GM19043 (cell line): ENCODE measurements at regions not wholly inside any gene's neighbourhood (a gene's known extent, or its start where the extent isn't known, plus 50 kb on each side); places are given as distances from the start of the nearest gene placed in this dataset.

Source experiments
- ATAC-seq: cut with Tn5 transposase; IDR thresholded peaks from one replicate; pipeline ENCODE4 v1.9.1; 2021; ENCODE audit warnings: low read depth; ENCODE audit not compliant: unreplicated experiment

DNA sequence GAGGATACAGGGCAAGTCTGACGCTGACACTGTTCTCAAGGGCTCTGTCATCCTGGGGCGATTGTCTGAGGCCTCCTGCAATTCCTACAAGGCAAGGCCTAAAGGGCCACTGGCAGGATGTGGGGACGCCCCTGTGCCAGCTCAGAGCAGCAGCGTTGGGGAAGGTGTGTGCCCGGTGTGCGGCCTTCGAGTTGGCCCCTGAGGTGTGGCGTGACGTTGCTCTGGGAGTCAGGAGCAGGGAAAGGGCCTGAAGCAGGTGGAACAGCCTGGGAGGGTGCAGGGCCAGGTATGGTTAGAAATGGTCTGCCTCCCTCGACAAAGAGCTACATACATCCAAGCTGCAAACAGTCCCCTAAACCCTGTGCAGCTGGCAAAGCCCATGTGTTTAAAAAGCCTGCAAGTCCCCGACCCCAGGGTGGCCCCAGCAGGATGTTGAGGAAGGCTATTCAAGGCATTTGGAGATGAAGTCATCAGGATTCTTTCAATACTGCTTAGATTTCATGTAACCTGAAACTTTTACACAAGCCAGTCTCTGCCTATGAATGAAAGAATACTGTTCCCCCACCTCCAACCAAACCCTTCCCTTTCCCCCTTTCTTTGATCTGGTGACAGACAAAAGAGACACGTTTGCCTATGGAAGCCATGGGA, 142.5 kb upstream of the TNS3 start:
- no peak for ATAC-seq

GRCh38 chr7:47722126-47722525, 140.2 kb upstream of the TNS3 start:
- no peak for ATAC-seq

DNA sequence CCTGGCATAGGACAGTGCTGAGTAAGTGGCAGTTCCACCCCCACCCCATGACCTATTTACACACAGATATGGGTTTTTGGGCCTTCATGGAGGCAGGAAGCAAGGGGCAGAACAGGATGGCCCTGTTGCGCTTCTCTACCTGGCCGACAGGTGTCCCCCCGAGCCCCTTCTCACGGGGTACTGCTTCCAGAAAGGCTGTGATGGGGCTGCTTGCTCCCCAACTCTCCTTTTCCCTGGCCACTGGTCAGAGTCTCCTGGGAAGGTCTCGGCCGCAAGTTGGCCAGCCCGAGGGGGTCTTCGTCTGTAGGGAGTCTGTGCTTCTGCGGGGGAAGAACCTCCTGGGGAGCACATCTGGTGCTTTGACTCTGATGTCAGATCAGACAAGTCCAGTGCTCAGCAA, 139.8 kb upstream of the TNS3 start:
- no peak for ATAC-seq

DNA sequence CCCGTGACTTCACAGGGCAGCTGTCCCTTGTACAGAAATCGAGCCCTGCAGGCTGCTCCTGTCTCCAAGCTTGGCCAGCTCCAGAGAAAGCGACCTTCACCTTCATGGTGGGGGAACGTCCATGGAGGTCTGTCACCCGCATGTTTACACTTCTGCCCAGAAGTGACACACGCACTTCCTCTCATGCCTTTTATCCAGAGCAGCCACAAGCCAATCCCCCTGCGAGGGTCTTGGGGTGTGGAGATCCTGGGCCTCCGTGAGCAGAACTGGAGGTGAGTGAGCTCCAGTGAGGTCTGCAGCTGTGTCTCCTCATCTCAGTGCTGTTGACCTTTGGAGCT, 139.0 kb upstream of the TNS3 start:
- no peak for ATAC-seq

- ATAC-seq, result peak; percentile 80
Observed at GRCh38 chr7:47720141-47720906, 138.4 kb upstream of the TNS3 start.

DNA sequence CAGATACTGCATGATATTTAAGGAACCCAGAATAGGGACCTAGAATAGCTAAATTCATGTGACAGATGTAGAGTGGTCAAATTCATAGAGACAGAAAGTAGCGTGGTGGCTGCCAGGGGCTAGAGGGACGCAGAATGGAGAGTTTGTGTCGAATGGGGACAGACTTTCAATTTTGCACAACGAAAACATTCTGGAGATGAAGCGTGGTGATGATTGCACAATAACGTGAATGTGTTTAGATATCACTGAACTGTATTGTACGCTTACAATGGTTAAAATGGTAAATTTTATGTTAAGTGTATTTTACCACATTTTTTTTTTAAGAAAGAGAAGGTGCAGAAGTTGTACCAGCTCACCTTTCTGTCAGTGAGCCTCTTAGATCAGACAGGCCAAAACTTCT, 137.8 kb upstream of the TNS3 start:
- no peak for ATAC-seq

GRCh38 chr7:47715631-47716068, 133.7 kb upstream of the TNS3 start:
- peak; percentile 7 for ATAC-seq

GRCh38 chr7:47714669-47715607, 133.0 kb upstream of the TNS3 start:
- peak; percentile 96 for ATAC-seq

GRCh38 chr7:47713595-47713994, 131.7 kb upstream of the TNS3 start:
- no peak for ATAC-seq

GRCh38 chr7:47712416-47712815, 130.5 kb upstream of the TNS3 start:
- ATAC-seq, result no peak

DNA sequence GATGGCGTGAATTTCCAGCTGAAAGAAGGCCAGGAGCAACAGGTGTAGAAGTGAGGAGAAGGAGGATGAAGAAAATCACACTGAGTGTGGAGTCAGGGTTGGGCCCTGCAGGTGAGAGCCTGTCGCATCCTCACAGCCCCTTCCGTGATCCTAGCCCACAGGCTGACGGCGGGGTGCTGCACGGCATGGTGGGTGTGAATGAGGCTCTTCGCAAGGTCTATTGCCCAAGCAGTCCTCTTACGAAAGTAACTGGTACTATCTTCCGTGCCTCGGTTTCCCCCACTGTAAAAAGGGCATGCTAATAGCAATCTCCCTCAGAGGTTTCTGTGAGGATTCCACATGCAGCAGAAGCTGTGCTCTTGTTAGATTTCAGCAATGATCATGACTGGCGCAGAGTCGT, 129.9 kb upstream of the TNS3 start:
- no peak for ATAC-seq

DNA sequence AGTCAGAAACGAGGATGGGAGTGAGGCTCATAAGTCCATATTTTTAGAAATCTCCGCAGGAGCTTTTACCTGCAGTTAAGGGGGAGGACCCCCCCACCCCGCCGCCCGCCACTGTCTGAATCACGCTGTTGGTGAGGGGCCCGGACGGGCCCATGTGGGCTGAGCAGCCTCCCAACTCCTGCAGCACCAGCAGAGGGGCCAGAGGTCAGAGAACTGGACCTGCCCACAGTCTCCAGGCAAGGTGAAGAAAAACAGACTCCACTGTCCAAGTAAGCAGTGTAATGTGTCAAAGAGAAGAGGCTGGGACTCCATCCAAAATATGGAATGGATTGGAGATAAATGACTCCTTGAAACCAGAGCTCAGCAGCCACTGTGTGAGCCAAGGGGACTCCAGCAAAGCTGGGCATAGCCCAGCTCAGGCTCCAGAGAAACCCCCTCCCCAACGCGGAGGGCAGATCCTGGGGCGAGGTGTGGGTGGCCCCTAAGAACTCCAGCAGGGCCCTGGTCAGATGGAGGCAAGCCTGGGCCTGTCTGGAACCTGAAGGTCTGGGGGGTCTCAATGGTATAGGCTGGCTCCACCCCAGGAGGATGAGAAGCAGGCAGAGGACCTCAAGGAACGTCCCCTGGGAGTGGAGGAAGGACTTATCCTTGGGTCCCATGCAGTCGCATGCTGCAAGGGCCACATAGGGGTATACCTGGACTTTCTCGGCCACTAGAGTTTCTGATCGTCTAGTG, 128.5 kb upstream of the TNS3 start:
- ATAC-seq, result no peak

- no peak for ATAC-seq
Observed at GRCh38 chr7:47709451-47709850, 127.5 kb upstream of the TNS3 start.

DNA sequence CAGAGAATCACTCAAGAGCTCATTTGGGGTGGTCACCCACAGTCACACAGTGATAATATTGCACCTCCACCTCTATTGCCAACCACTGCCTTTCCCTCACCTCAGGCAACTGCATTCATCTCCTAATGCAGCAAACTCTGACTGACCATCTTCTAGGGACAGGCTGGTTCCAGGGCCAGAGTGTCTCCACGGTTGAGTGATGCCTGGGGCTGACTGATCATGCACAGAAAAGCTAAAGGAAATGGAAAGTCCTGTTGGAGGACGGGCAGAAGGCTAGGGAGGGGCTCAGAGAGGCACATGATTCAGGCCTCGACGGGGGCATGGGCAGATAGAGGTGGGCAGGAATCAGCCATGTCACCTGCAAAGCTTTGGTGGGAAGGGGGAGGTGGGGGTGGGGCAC, 127.1 kb upstream of the TNS3 start:
- ATAC-seq, result no peak

GRCh38 chr7:47707583-47707982, 125.7 kb upstream of the TNS3 start:
- ATAC-seq, result no peak

- ATAC-seq, result no peak
Observed at GRCh38 chr7:47704936-47705335, 123.0 kb upstream of the TNS3 start.

DNA sequence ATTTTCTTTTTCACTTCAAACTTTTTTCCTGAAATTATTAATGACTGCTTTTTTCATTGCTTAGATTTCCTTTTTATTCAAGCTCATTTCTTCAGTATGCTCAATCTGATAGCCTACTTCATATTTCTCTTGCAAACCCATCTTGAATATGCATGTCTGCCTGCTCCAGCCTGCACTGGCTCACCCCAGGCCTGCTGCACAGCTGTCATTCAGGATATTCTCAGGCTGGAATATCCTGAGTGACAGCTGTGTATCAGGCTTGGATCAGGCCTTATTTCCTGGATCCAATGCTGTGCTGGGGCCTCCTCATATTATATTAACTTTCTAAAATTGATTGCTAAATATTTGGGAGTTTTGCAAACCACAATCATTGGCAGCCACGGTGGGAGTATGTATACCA, 120.2 kb upstream of the TNS3 start:
- no peak for ATAC-seq

- no peak for ATAC-seq
Observed at GRCh38 chr7:47698386-47698785, 116.5 kb upstream of the TNS3 start.

- ATAC-seq, result no peak
Observed at GRCh38 chr7:47697543-47697942, 115.6 kb upstream of the TNS3 start.

GRCh38 chr7:47696152-47696710, 114.3 kb upstream of the TNS3 start:
- ATAC-seq, result no peak
